ENCODE measurements at regions not wholly inside any gene's neighbourhood (a gene's known extent, or its start where the extent isn't known, plus 50 kb on each side); places are given as distances from the start of the nearest gene placed in this dataset.

GRCh38 chr4:152094970-152095700, 334.3 kb upstream of the GATB start:
- TF ChIP-seq POLR2AphosphoS5 (IDR thresholded peaks at IDR 0.05; ENCODE audit: low read depth, low read length) (no peak), TAF1 (IDR thresholded peaks at IDR 0.05; ENCODE audit: borderline replicate concordance, insufficient read depth, low read length) (no peak), FOXP2 (optimal IDR thresholded peaks at IDR 0.05; ENCODE audit: borderline replicate concordance, extremely low read depth, extremely low read length, insufficient read depth) (no peak), SIN3A (IDR thresholded peaks at IDR 0.05; ENCODE audit: borderline replicate concordance, insufficient read depth, low read length) (no peak), REST (IDR thresholded peaks at IDR 0.05; ENCODE audit: insufficient read depth in 1 of 2, low read depth in 2 of 2, low read length in 2 of 2) (no peak)

DNA sequence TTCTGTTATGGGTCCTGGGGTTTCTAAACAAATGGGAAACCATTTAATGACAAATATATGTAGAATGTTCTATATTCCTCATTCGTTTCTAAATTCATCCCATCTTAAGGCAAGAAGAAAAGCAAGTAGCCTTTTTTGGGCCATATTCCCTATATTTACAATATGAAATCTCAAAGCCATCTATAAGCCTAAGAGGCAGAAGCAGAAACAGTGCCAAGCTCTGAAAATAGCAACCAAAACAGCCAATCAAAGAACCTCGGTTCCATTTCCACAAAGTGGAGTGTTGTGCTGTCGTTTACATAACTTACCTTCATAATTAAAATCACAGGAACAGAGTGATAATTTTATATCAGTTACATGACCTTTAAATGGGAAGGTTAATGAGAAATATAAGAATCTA, 330.6 kb upstream of the GATB start:
- TF ChIP-seq SIN3A (IDR thresholded peaks at IDR 0.05; ENCODE audit: borderline replicate concordance, insufficient read depth, low read length) (no peak), REST (IDR thresholded peaks at IDR 0.05; ENCODE audit: insufficient read depth in 1 of 2, low read depth in 2 of 2, low read length in 2 of 2) (no peak), POLR2AphosphoS5 (IDR thresholded peaks at IDR 0.05; ENCODE audit: low read depth, low read length) (no peak), TAF1 (IDR thresholded peaks at IDR 0.05; ENCODE audit: borderline replicate concordance, insufficient read depth, low read length) (no peak), FOXP2 (optimal IDR thresholded peaks at IDR 0.05; ENCODE audit: borderline replicate concordance, extremely low read depth, extremely low read length, insufficient read depth) (no peak)

DNA sequence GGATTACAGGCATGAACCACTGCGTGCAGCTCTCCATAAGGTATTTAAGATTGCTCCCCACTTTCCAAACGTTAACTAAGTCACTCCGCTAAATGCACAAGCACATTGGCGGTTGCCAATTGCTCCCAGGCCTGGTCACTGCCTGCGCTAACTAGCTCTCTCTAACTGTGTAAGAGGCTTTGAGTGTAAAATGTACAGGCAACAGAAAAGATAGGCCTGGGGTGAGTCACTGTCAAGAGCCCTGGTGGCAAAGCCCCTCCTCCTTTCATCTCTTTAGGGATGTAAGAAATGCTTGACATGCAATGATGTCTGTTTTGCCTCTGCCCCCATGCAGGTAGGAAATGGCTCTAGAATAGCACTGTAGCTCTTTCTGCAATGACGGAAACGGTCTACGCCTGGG, 329.7 kb upstream of the GATB start:
- TF ChIP-seq SIN3A (IDR thresholded peaks at IDR 0.05; ENCODE audit: borderline replicate concordance, insufficient read depth, low read length) (no peak), REST (IDR thresholded peaks at IDR 0.05; ENCODE audit: insufficient read depth in 1 of 2, low read depth in 2 of 2, low read length in 2 of 2) (no peak), FOXP2 (optimal IDR thresholded peaks at IDR 0.05; ENCODE audit: borderline replicate concordance, extremely low read depth, extremely low read length, insufficient read depth) (no peak), POLR2AphosphoS5 (IDR thresholded peaks at IDR 0.05; ENCODE audit: low read depth, low read length) (no peak), TAF1 (IDR thresholded peaks at IDR 0.05; ENCODE audit: borderline replicate concordance, insufficient read depth, low read length) (no peak)

DNA sequence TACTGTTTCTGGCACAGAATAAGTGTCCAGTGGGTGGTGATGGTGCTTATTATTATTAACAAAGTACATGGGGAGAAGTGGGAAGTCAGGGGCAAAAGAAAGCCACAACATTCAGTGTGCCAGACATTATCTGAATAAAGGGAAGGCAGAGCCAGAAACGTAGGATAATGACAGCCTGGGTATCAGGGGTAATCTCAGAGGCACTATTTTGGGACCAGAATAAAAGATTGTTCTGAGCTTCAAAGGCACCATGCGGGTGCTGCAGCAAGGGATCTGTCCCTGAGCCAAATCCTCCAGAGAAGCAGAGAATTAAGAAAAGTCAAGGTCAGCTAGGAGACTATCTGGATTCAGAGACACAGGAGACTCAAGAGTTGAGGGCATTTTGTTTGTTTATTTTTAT, 328.8 kb upstream of the GATB start:
- TF ChIP-seq POLR2AphosphoS5 (IDR thresholded peaks at IDR 0.05; ENCODE audit: low read depth, low read length) (no peak), TAF1 (IDR thresholded peaks at IDR 0.05; ENCODE audit: borderline replicate concordance, insufficient read depth, low read length) (no peak), SIN3A (IDR thresholded peaks at IDR 0.05; ENCODE audit: borderline replicate concordance, insufficient read depth, low read length) (no peak), REST (IDR thresholded peaks at IDR 0.05; ENCODE audit: insufficient read depth in 1 of 2, low read depth in 2 of 2, low read length in 2 of 2) (no peak), FOXP2 (optimal IDR thresholded peaks at IDR 0.05; ENCODE audit: borderline replicate concordance, extremely low read depth, extremely low read length, insufficient read depth) (no peak)

All from PFSK-1 (cell line).